Activated naive CD4-positive, alpha-beta T cell treated with Interleukin-2 at 50 U/mL for 16 hours (primary cell): ENCODE measurements at regions not wholly inside any gene's neighbourhood (a gene's known extent, or its start where the extent isn't known, plus 50 kb on each side); places are given as distances from the start of the nearest gene placed in this dataset.
A peak's percentile ranks its signal among the peaks of the same experiment; 100 is the strongest.
"Not testable (repeated sequence)": the region's sequence is repeated elsewhere in the genome, so short reads cannot be mapped to it uniquely, and the experiment has no call there.

Experiments
- DNase-seq: peaks from one replicate; pipeline ENCODE4 v3.0.0-alpha.2; 2020

DNA sequence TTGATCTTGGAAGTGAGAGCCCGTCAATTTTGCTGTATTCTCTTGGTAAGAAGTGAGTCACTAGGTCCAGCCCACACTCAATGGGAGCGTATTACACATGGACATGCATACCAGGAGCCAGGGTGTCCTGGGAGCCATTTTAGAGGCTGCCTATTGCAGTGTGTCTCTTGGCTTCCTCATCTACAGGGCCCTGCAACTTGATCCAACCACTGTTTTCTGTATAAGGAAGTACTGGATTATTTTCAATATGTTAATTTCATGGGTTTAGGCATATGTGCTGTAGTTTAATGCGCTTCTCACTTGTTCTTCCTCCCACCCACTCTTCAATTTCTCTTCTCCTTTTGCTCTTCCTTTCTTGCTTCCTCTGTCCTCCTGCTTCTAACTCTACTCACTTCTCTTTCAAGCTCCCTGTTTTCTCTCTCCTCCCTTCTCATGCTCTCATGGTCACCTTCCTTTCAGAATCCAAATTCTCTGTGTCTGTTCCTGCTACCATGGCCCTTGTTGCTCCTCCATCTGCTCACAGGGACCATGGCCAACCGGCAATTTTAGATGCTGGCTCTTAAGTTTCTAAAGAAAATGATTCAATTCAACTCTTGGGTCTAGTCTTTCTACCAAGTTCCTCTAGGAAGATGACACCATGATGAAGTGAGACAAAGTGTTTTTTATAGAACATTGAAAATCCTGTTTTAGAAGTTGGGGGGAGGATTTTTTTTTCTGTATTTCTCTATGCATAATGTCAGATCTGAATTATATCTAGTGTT lies 152.0 kb upstream of the ZEB2 start:
- DNase-seq: no peak

GRCh38 chr2:144670738-144671137 lies 150.8 kb upstream of the ZEB2 start:
- no peak for DNase-seq

- DNase-seq: no peak
Measured at GRCh38 chr2:144670080-144670479, 150.2 kb upstream of the ZEB2 start.

DNA sequence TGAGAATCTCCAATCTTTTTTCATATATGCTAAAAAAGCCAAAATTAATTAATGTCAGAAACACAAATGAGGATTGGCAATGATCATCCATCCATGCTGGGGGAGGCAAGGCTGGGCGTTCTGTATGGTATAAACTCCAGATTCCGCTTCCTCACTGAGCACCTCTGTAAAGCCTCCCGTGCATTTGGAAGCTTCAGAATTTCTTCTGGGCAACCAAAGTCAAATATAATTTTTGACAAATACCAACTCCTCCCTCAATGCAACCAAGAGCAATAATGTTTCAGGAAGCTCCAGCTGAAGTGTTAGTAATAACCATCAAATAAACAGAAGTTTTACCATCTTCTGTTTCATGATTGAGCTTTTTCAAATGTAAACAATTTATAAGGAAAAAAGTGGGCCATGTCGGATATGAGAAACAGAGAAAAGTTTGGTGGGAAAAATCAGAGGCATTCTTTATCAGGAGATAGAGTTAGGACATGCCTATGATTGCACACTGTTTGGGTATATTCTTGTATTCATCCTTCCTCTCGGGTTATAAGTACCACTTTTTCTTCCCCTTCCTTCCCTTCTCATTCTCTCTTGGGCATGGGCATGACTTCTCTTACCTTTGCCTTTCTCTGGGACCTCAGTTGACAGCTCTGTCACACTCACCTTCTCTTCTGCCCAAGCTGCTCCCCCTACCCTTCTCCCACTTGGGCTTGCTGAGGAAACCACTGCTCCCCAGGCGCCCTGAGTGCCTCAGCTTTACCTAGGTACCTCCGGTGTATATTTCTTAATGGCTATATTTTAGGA lies 149.5 kb upstream of the ZEB2 start:
- no peak for DNase-seq

DNA sequence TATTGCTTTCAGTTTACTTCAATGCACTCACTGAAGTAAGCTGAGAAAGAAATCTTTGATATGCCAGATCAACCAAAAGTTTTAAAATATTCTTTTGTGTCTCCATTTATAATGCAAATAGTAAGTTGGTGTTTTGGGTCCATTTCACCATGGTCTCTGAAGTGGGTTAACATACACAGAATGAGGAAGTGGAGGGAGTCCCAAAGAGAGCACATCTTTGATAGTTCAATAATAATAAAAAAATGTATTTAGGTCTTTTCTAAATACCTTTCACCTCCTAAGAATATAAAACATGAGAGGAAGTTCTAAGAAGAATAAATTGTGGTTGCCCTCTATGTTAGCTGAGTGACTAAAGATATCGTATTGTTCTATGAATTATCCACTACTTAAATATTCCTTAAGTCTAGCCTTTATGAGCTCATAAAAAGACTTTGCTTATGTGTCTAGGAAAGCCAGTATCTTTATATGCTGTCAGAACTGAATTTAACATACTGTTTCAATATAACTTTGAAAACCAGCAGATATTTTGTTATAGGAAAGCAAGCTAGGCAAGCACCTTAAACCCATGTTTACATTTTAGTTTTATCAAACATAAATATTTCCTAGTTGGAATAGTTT lies 148.7 kb upstream of the ZEB2 start:
- no peak for DNase-seq

GRCh38 chr2:144666032-144666431 lies 146.1 kb upstream of the ZEB2 start:
- no peak for DNase-seq

GRCh38 chr2:144663207-144663606 lies 143.3 kb upstream of the ZEB2 start:
- no peak for DNase-seq

- DNase-seq: no peak
Measured at GRCh38 chr2:144660518-144661316, 140.8 kb upstream of the ZEB2 start.

DNA sequence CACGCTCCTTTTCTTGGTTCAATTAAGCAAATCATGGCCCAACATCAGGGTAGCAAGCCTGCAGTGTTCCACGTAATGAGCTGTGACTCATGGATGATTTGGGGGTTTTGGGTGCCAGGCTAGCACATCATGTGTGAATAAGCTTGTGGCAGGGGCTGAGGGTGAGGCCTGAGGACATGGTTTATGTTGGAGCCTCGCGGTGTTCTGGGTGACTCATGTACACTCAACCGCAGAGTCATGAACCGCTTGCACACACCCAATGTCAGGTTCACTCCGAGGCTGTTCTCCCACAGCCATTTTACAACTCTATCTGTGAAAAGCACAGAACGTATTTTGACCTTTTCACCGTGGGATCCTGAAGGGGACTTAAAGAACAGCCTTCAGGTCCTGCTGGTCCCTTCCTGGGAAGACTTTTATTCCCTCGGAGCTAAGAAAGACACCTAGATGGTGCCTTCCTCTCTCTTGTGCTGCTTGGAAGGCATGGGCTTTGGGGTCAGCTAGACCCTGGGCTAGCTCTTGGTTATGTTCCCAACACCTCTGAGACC lies 139.9 kb upstream of the ZEB2 start:
- DNase-seq: peak; percentile 65

DNA sequence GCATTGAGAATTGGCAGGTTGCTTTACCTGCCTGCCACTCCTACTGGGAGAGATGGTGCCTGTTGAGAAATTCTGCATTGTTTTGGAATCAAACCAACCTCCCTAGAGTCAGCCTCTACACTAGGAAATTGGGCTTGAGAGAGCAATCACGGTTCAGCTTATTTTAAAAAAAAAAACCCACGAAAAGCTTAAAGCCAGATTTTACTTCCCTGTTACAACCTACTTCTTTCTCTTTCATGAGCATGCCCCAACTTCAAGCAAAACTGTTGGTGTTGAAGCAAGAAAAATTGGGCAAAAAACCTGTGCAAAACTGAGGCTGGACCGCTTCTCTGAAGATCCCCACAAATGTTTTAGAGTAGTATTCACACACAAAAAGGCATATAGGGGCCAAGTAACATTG lies 134.6 kb upstream of the ZEB2 start:
- no peak for DNase-seq

DNA sequence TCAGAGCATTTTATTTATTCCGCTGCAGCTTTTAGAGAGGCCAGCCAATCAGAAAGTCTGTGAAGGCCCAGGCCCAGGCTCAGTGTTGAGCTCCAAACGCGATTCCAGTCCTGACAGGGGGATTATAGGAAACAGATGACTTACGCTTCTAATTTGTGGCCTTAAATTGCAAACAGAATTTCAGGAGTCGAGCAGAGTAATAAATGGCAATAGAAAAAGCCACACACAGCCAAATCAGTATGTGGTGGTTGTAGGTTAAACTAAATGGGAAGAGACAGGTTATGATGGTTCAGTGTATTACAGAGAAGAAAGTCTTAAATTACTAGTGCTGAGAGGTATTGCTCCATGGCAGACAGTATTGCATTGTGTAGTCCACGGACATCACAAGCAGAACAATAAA lies 131.0 kb upstream of the ZEB2 start:
- DNase-seq: no peak

- no peak for DNase-seq
Measured at GRCh38 chr2:144648837-144649465, 129.0 kb upstream of the ZEB2 start.

DNA sequence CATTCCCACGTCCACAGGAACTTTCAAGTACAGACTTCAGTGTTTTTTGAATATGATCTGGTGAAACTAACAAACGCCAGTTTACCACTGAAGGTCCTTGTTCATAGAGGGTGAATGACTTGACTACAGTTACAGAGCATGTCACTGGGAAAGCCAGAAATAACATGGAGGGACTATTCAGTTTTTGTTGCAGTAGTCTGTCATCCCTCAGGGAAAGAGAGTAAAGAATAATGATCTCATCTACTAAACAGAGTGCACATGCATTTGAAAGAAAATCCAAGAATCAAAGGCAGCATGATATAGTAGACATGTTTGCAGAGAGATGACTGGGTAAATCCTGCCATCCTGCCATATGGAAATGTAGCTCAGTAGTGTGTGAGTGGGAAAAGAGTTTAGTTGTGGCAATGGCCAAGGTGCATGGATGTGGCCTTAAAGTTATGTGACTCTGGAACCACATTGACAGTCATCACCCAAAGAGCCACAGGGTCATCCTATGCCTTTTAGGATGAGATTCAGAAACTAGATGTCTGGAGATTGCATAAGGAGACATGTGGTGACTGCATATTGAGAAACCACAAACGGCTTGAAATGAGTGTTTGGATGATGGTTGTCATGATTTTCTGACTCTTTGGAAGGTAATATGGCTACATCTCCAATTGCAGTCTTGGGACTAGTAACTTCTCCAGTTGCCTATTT lies 125.3 kb upstream of the ZEB2 start:
- no peak for DNase-seq

GRCh38 chr2:144644549-144644948 lies 124.6 kb upstream of the ZEB2 start:
- no peak for DNase-seq

DNA sequence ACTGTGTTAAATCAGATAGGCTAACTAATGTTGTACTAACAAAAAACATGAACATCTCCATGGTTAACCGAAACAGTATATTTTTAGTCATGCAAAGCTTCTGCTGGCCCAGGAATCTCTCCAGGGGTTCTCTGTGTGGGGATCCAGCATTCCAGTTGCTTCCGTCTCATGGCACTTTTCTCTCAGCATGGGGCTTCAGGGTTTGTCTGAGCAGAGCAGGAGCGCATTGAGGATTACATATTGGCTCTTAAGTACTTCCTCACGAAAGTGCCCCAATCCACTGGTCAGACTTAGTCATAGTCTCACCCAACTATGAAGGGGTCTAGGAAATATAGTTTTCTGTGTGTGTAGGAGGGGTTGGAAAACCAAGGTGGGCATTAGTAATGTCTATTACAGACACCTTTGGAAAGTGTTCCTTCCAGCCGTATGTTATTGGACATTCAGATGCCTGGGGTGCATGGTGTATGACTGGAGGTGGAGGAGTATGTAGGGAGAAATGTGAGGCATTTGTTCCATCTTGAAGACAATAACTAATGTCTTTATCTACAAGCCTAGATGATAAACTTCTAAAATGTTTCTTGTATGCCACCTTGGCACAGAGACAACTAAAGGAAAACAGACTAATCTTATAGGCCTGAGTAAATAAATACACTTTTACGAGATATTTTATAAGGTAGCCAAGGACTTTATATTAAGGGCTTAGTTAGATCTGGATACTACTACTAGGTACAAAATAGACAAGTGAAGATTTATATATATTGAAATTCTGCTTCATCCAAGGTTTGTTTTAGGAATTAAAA lies 123.8 kb upstream of the ZEB2 start:
- no peak for DNase-seq

- DNase-seq: no peak
Measured at GRCh38 chr2:144642856-144643255, 122.9 kb upstream of the ZEB2 start.

DNA sequence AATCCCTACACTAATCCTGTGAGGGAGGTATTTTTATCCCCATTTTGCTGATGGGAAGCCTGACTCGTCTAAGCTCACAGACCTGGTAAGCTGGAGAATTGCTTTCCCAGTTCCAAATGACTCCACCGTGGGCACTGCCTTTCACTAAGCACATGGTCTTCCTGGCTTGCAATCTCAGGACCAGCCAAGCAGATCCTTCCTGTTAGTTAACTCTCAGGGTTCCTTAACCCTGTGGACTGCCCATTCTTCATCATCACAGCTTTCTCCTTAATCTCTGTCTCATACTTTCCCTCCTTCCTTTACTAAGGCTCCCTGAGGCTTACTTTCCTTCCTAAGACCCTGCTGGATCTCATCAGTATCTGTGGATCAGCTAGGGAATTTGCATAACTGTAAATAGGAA lies 122.2 kb upstream of the ZEB2 start:
- DNase-seq: no peak

DNA sequence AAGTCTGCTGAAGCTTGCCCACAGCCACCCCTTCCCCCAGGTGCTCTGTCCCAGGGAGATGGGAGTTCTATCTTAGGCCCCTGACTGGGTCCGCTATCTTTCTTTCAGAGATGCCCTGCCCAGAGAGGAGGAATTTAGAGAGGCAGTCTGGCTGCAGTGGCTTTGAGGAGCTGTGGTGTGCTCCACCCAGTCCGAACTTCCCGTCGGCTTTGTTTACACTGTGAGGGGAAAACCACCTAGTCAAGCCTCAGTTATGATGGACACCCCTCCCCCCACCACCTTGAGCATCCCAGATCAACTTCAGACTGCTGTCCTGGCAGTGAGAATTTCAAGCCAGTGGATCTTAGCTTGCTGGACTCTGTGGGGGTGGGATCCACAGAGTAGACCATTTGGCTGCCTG lies 118.3 kb upstream of the ZEB2 start:
- not testable (repeated sequence) for DNase-seq

DNA sequence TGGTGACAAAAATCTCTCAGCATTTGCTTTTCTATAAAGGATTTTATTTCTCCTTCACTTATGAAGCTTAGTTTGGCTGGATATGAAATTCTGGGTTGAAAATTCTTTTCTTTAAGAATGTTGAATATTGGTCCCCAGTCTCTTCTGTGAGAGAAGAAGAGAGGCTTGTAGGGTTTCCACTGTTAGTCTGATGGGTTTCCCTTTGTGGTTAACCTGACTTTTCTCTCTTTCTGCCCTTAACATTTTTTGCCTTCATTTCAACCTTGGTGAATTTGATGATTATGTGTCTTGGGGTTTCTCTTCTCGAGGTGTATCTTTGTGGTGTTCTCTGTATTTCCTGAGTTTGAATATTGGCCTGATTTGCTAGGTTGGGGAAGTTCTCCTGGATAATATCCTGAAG lies 116.9 kb upstream of the ZEB2 start:
- DNase-seq: not testable (repeated sequence)

DNA sequence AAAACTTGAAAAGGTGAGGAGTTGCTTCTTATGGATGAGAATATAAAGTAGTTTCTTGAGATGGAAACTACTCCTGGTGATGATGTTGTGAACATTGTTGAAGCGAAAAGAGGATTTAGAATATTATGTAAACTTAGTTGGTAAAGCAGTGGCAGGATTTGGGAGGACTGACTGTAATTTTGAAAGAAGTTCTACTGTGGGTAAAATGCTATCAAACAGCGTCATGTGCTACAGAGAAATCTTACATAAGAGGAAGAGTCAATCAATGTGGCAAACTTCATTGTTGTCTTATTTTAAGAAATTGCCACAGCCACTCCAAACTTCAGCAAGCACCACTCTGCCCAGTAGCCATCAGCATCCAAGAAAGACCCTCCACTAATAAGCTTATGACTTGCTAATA lies 112.9 kb upstream of the ZEB2 start:
- no peak for DNase-seq

DNA sequence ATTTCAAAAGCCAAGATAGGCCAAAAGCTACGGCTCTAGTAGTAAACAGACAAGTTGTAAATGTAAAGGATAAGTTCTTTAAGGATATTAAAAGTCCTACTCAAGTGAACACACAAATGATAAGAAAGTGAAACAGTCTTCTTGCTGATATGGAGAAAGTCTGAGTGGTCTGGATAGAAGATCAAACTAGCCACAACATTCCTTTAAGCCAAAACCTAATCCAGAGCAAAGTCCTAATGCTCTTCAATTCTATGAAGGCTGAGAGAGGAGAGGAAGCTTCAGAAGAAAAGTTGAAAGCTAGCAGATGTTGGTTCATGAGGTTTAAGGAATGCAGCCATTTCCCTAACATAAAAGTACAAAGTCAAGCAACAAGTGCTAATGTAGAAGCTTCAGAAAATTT lies 111.7 kb upstream of the ZEB2 start:
- no peak for DNase-seq
